GM11168 (cell line): ENCODE measurements at regions not wholly inside any gene's neighbourhood (a gene's known extent, or its start where the extent isn't known, plus 50 kb on each side); places are given as distances from the start of the nearest gene placed in this dataset.

Experiments
- in situ Hi-C: fragments of 300-500 bp; cut with MboI; formaldehyde crosslinking; loops from one replicate; pipeline ENCODE4 v1.12.0; 2022; ENCODE audit warnings: low sequenced_read_pairs; ENCODE audit not compliant: unreplicated experiment

- in situ Hi-C loops: no loop called here
These were observed 462.4 kb upstream of the MARCKS start for GRCh38 chr6:113394729-113395128.

- in situ Hi-C loops: no loop called here
These were observed 460.4 kb upstream of the MARCKS start for GRCh38 chr6:113396730-113397129.

- in situ Hi-C loops: no loop called here
These were observed 459.9 kb upstream of the MARCKS start for GRCh38 chr6:113397236-113397635.

- in situ Hi-C loops: no loop called here
These were observed 455.9 kb upstream of the MARCKS start for GRCh38 chr6:113401231-113401630.

- in situ Hi-C loops: no loop called here
These were observed 454.6 kb upstream of the MARCKS start for GRCh38 chr6:113402544-113402943.

GRCh38 chr6:113403966-113404595, 453.1 kb upstream of the MARCKS start:
- in situ Hi-C loops: no loop called here

GRCh38 chr6:113405326-113406047, 451.7 kb upstream of the MARCKS start:
- in situ Hi-C loops: no loop called here

- in situ Hi-C loops: no loop called here
These were observed 451.0 kb upstream of the MARCKS start for GRCh38 chr6:113406048-113406695.

- in situ Hi-C loops: no loop called here
These were observed 446.1 kb upstream of the MARCKS start for GRCh38 chr6:113411011-113411410.

GRCh38 chr6:113412589-113413357, 444.4 kb upstream of the MARCKS start:
- in situ Hi-C loops: no loop called here

- in situ Hi-C loops: no loop called here
These were observed 442.6 kb upstream of the MARCKS start for GRCh38 chr6:113414511-113414910.

- in situ Hi-C loops: no loop called here
These were observed 441.0 kb upstream of the MARCKS start for GRCh38 chr6:113416170-113416569.

GRCh38 chr6:113420290-113420689, 436.9 kb upstream of the MARCKS start:
- in situ Hi-C loops: no loop called here

GRCh38 chr6:113421997-113422396, 435.1 kb upstream of the MARCKS start:
- in situ Hi-C loops: no loop called here

GRCh38 chr6:113423956-113424355, 433.2 kb upstream of the MARCKS start:
- in situ Hi-C loops: no loop called here

GRCh38 chr6:113425977-113426660, 431.0 kb upstream of the MARCKS start:
- in situ Hi-C loops: no loop called here

GRCh38 chr6:113427617-113428016, 429.5 kb upstream of the MARCKS start:
- in situ Hi-C loops: no loop called here

- in situ Hi-C loops: no loop called here
These were observed 428.4 kb upstream of the MARCKS start for GRCh38 chr6:113428702-113429101.

GRCh38 chr6:113432521-113433334, 424.4 kb upstream of the MARCKS start:
- in situ Hi-C loops: no loop called here
